Body of pancreas (tissue), 4 donors: ENCODE measurements at regions not wholly inside any gene's neighbourhood (a gene's known extent, or its start where the extent isn't known, plus 50 kb on each side); places are given as distances from the start of the nearest gene placed in this dataset. TPM values are rescaled to one million over a fixed set of nuclear protein-coding genes. Genes with fewer than 3 reads are reported as not detected.

Experiments used
- ATAC-seq: fragments of 150-250 bp; one replicate; pipeline ENCODE4 v1.9.1; 2016
- DNase-seq, 4 donors: peaks; one replicate each; pipeline ENCODE4 v3.0.0-alpha.2; 2019
- H3K27ac ChIP-seq, 4 donors: fragments of 200-600 bp; sonication (generic); 1 replicate in 3 of 4; 2 replicates in 1 of 4; pipeline versions ENCODE4 v1.5.1 to v1.6.1; 2016 to 2019; ENCODE audit warnings: mild to moderate bottlenecking in 1 of 4, mixed read lengths in 1 of 4, moderate library complexity in 1 of 4
- H3K27me3 ChIP-seq, 2 donors: fragments of 200-600 bp; sonication (generic); one replicate each; pipeline ENCODE4 v1.6.0; 2016; ENCODE audit warnings: mild to moderate bottlenecking in 1 of 2
- H3K36me3 ChIP-seq, 2 donors: fragments of 200-600 bp; sonication (generic); replicated peaks in 1 of 2; 2 replicates each; pipeline ENCODE4 v1.5.1; 2016; ENCODE audit warnings: low read depth in 2 of 2; ENCODE audit not compliant: insufficient read depth in 1 of 2
- H3K4me1 ChIP-seq: fragments of 200-600 bp; sonication (generic); one replicate; pipeline ENCODE4 v1.6.0; 2016
- H3K4me3 ChIP-seq, 2 donors: fragments of 200-600 bp; sonication (generic); 1 replicate in 1 of 2; 2 replicates in 1 of 2; pipeline ENCODE4 v1.5.1; 2016 to 2019
- H3K9me3 ChIP-seq, 3 donors: fragments of 200-600 bp; sonication (generic); 1 replicate in 2 of 3; 2 replicates in 1 of 3; pipeline ENCODE4 v1.5.1; 2016
- CTCF ChIP-seq, 7 experiments: fragments of 450-650 bp in 4 of 7; fragments of 200-600 bp in 3 of 7; sonication (generic) in 3 of 7; IDR thresholded peaks; one replicate each; pipeline ENCODE4 v1.5.1; 2016 to 2019; ENCODE audit warnings: antibody characterized with exemption in 7 of 7
- POLR2A ChIP-seq, 3 donors: fragments of 450-650 bp; IDR thresholded peaks; one replicate each; pipeline ENCODE4 v1.6.1; 2016; ENCODE audit warnings: antibody characterized with exemption in 3 of 3, mild to moderate bottlenecking in 2 of 3
- WGBS, 2 donors: methylation state at CpG; one replicate each; pipeline ENCODE4 v1.1.5; 2017; 5-methylcytosine and 5-hydroxymethylcytosine counted together
- intact Hi-C: fragments of 100-400 bp; cut with DNase I; formaldehyde crosslinking; loops from one replicate; pipeline ENCODE4 v1.15.1; 2023
- small RNA-seq: library from RNA; depleted of rRNA; stranded (forward); fragments of <200 nt; gene quantifications from one replicate; pipeline ENCODE3, GENCODE V24; 2016

- DNase-seq (no peak), ATAC-seq (no peak)
- Histone ChIP-seq H3K4me3 (no peak overlapping the region), H3K9me3 (no peaks in the 10 kb centered on the region), H3K36me3 (no peaks in the 10 kb centered on the region), H3K27me3 (no peaks in the 10 kb centered on the region), H3K27ac (no peak overlapping the region), H3K4me1 (no peaks in the 10 kb centered on the region)
- WGBS, 2 donors, result 63 to 79% methylated on average over 1 of the region's 1 CpG
- intact Hi-C loops, result no loop called here
- TF ChIP-seq CTCF (IDR thresholded peaks at IDR 0.05) (no peak), POLR2A (IDR thresholded peaks at IDR 0.05) (no peak)
These were observed 59.2 kb upstream of the KLF12 start for GRCh38 chr13:74193391-74193790.

- DNase-seq (no peak), ATAC-seq (no peak)
- WGBS, 2 donors, result 59 to 71% methylated on average over 3 of the region's 3 CpGs
- H3K36me3 ChIP-seq, result no peaks in the 10 kb centered on the region
- no peaks in the 10 kb centered on the region for H3K27me3 ChIP-seq
- H3K4me1 ChIP-seq, result no peaks in the 10 kb centered on the region
- H3K4me3 ChIP-seq, result no peak overlapping the region
- intact Hi-C loops, result no loop called here
- H3K27ac ChIP-seq, result no peak overlapping the region
- TF ChIP-seq CTCF (IDR thresholded peaks at IDR 0.05) (no peak), POLR2A (IDR thresholded peaks at IDR 0.05) (no peak)
- H3K9me3 ChIP-seq, result no peaks in the 10 kb centered on the region
These were observed 57.2 kb upstream of the KLF12 start for GRCh38 chr13:74191410-74191809.

DNA sequence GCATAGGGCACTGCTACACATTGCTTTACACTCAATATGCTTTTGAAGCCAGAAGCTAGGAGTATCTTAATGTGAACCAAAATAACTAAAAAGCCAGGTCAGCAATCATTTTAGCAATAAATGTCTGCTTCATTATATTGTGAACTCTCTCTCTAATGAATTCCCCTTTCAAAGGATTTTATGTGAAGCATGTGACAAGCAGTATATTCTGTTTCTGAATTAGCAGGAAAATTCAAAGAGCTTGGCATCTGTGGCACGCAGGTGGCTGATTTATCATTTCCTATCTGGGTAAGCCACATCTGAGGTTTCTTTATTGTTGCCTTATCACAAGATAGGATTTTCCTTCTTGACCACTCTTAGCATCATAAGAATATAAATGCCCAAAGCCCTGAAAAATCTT is 56.8 kb upstream of the KLF12 start:
- Histone ChIP-seq H3K27ac (no peak overlapping the region), H3K9me3 (no peaks in the 10 kb centered on the region), H3K27me3 (no peaks in the 10 kb centered on the region), H3K4me3 (no peak overlapping the region), H3K4me1 (no peaks in the 10 kb centered on the region), H3K36me3 (no peaks in the 10 kb centered on the region)
- no peak for TF ChIP-seq POLR2A (IDR thresholded peaks at IDR 0.05)
- TF ChIP-seq CTCF (IDR thresholded peaks at IDR 0.05), result no peak
- intact Hi-C loops, result no loop called here
- no peak for ATAC-seq
- DNase-seq, result no peak
- WGBS, 2 donors, result 13 to 25% methylated on average over 1 of the region's 1 CpG

GRCh38 chr13:74187564-74187963 is 53.4 kb upstream of the KLF12 start:
- WGBS, 2 donors, result 45 to 60% methylated on average over 2 of the region's 2 CpGs
- no peak for ATAC-seq
- H3K36me3 ChIP-seq, result no peaks in the 10 kb centered on the region
- no peaks in the 10 kb centered on the region for H3K9me3 ChIP-seq
- H3K27me3 ChIP-seq, result no peaks in the 10 kb centered on the region
- TF ChIP-seq POLR2A (IDR thresholded peaks at IDR 0.05) (no peak), CTCF (IDR thresholded peaks at IDR 0.05) (no peak)
- H3K27ac ChIP-seq, result no peak overlapping the region
- intact Hi-C loops, result no loop called here
- H3K4me1 ChIP-seq, result no peaks in the 10 kb centered on the region
- DNase-seq, result no peak
- no peak overlapping the region for H3K4me3 ChIP-seq

DNA sequence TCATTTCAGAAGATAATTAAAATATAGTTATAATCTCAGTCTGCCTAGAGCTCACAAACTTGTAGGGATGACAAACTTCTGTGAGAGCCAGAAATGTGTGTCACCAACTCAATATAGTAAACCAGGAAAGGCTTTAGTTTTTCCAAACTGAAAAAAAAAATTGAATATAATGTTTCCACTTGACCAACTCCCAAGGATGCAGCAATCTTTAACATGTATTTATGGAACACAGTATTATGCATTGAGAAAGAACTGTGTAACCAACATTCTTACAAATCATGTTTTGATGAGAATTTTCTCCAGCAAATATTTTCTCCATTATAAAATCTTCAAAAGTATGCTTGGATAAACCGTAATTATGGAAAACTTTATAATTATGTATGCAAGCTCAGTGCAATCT is 50.1 kb upstream of the KLF12 start:
- Histone ChIP-seq H3K4me1 (no peaks in the 10 kb centered on the region), H3K36me3 (no peaks in the 10 kb centered on the region), H3K9me3 (no peaks in the 10 kb centered on the region), H3K27ac (no peak overlapping the region), H3K27me3 (no peaks in the 10 kb centered on the region), H3K4me3 (no peak overlapping the region)
- intact Hi-C loops, result no loop called here
- no peak for ATAC-seq
- TF ChIP-seq CTCF (IDR thresholded peaks at IDR 0.05), result no peak
- no peak for TF ChIP-seq POLR2A (IDR thresholded peaks at IDR 0.05)
- 79 to 88% methylated on average over 1 of the region's 1 CpG for WGBS, 2 donors
- no peak for DNase-seq

Small RNA genes in the stretch of these regions (small RNA-seq; reads per million reads assigned to genes)
- not detected for gene RNU6-38P
- gene RNY1P5, result not detected
